Neural cell (in vitro differentiated cells): ENCODE measurements at regions not wholly inside any gene's neighbourhood (a gene's known extent, or its start where the extent isn't known, plus 50 kb on each side); places are given as distances from the start of the nearest gene placed in this dataset.

Experiments
- EP300 ChIP-seq: fragments of 450-650 bp; conservative IDR thresholded peaks from 2 replicates; pipeline ENCODE4 v1.6.1; 2014; ENCODE audit warnings: antibody characterized with exemption, mild to moderate bottlenecking, moderate library complexity; ENCODE audit not compliant: poor library complexity, severe bottlenecking
- EZH2 ChIP-seq: fragments of 200-600, 300-800 bp; shearing (Covaris generic), sonication (generic); IDR thresholded peaks from 2 replicates; pipeline ENCODE4 v1.6.1; 2014; ENCODE audit warnings: antibody characterized with exemption, low read length, borderline replicate concordance, mild to moderate bottlenecking; ENCODE audit not compliant: insufficient read depth, poor library complexity, severe bottlenecking
- POLR2AphosphoS5 ChIP-seq: IDR thresholded peaks from 2 replicates; pipeline ENCODE4 v1.6.1; 2012
- TF ChIP-seq, protein P1 (sequence below): fragments of 450-650 bp; IDR thresholded peaks from 2 replicates; pipeline ENCODE4 v1.5.1; 2014; ENCODE audit warnings: antibody characterized with exemption, mild to moderate bottlenecking, moderate library complexity; ENCODE audit not compliant: poor library complexity, severe bottlenecking

DNA sequence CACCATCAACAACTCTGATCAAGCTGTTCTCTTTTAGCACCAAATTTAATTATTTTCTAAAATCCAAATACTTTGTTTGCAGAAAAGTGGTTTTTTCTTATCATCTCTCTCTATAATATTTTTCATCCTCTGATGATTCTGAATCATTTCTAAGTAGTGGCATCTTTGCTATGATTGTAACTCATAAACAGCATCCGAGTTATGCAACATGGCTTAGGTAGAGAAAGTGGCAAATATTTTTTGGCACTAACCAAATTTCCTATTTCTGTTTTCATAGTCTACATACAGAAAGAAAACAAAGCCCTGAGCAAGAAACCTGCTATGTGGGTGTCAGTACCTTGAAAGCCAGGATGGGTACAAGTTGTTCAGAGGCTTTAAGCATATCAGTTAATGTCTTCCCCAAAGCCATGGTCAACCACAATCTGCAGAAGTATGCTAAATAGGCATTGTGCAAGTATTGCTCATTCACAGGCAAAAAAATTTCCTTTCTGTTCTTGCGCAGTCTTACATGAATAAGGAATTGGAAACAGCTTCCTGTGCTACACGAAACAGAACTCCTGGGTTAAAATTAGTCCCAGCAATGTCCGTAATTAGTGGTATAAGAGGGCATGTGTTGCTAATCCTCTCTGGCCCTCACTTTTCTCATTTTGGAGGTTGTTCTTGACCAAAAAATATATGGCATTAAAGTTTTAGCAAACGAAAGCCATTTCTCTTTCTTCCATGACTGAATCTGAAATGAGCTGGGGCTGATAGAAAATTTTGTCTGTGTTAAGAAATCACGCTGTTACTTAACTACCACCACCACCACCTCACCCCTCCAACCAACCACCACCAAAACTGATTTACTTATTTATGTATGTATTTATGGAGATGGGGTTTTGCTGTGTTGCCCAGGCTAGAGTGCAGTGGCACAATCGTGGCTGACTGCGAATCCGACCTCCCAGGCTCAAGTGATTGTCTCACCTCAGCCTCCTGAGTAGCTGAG is 325.6 kb upstream of the MAGI2 start:
- TF ChIP-seq EZH2 (no peak), POLR2AphosphoS5 (no peak), EP300 (no peak)
- TF ChIP-seq, protein P1, sequence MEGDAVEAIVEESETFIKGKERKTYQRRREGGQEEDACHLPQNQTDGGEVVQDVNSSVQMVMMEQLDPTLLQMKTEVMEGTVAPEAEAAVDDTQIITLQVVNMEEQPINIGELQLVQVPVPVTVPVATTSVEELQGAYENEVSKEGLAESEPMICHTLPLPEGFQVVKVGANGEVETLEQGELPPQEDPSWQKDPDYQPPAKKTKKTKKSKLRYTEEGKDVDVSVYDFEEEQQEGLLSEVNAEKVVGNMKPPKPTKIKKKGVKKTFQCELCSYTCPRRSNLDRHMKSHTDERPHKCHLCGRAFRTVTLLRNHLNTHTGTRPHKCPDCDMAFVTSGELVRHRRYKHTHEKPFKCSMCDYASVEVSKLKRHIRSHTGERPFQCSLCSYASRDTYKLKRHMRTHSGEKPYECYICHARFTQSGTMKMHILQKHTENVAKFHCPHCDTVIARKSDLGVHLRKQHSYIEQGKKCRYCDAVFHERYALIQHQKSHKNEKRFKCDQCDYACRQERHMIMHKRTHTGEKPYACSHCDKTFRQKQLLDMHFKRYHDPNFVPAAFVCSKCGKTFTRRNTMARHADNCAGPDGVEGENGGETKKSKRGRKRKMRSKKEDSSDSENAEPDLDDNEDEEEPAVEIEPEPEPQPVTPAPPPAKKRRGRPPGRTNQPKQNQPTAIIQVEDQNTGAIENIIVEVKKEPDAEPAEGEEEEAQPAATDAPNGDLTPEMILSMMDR: no peak
